GM12892 (cell line): ENCODE measurements at regions not wholly inside any gene's neighbourhood (a gene's known extent, or its start where the extent isn't known, plus 50 kb on each side); places are given as distances from the start of the nearest gene placed in this dataset.

Source experiments
- DNase-seq: peaks from one replicate; pipeline ENCODE4 v3.0.0; 2011; ENCODE audit not compliant: insufficient read length
- FAIRE-seq: peaks from 2 replicates; lab custom pipeline; 2011; peaks lifted over from hg19 to GRCh38; lab: Jason Lieb, UNC
- POLR2A ChIP-seq: IDR thresholded peaks from 2 replicates; pipeline ENCODE4 v1.6.1; 2011; ENCODE audit warnings: low read depth, low read length, control low read depth
- POLR2AphosphoS5 ChIP-seq: IDR thresholded peaks from 2 replicates; pipeline ENCODE4 v1.6.1; 2011; ENCODE audit warnings: low read depth, low read length, control low read depth
- TAF1 ChIP-seq: IDR thresholded peaks from 2 replicates; pipeline ENCODE4 v1.6.1; 2011; ENCODE audit warnings: low read depth, mild to moderate bottlenecking, control low read depth, low read length, borderline replicate concordance

- FAIRE-seq (no peak), DNase-seq (no peak)
- TF ChIP-seq TAF1, result no peak
- TF ChIP-seq POLR2A, result no peak
- TF ChIP-seq POLR2AphosphoS5, result no peak
Measured at GRCh38 chr5:4271193-4271592, 675.6 kb downstream of the IRX1 start.

GRCh38 chr5:4275232-4275631, 679.6 kb downstream of the IRX1 start:
- TF ChIP-seq POLR2AphosphoS5 (no peak), TAF1 (no peak), POLR2A (no peak)
- no peak for DNase-seq
- FAIRE-seq, result no peak

- DNase-seq (no peak), FAIRE-seq (no peak)
- TF ChIP-seq POLR2AphosphoS5 (no peak), POLR2A (no peak), TAF1 (no peak)
Measured at GRCh38 chr5:4294878-4295277, 699.2 kb downstream of the IRX1 start.

- TF ChIP-seq TAF1 (no peak), POLR2A (no peak), POLR2AphosphoS5 (no peak)
- DNase-seq, result no peak
- no peak for FAIRE-seq
Measured at GRCh38 chr5:4295663-4296339, 700.2 kb downstream of the IRX1 start.

- DNase-seq, result no peak
- FAIRE-seq, result no peak
- TF ChIP-seq POLR2A (no peak), POLR2AphosphoS5 (no peak), TAF1 (no peak)
Measured at GRCh38 chr5:4306057-4306456, 710.4 kb downstream of the IRX1 start.

GRCh38 chr5:4309026-4309425, 713.4 kb downstream of the IRX1 start:
- DNase-seq (no peak), FAIRE-seq (no peak)
- TF ChIP-seq POLR2A, result no peak
- no peak for TF ChIP-seq TAF1
- no peak for TF ChIP-seq POLR2AphosphoS5

GRCh38 chr5:4313138-4313537, 717.5 kb downstream of the IRX1 start:
- TF ChIP-seq TAF1, result no peak
- no peak for DNase-seq
- no peak for FAIRE-seq

GRCh38 chr5:4319478-4320128, 724.0 kb downstream of the IRX1 start:
- no peak for FAIRE-seq
- no peak for TF ChIP-seq POLR2AphosphoS5
- TF ChIP-seq TAF1, result no peak
- no peak for TF ChIP-seq POLR2A
- no peak for DNase-seq

GRCh38 chr5:4330327-4330726, 734.7 kb downstream of the IRX1 start:
- no peak for TF ChIP-seq POLR2A
- no peak for TF ChIP-seq POLR2AphosphoS5
- TF ChIP-seq TAF1, result no peak
- no peak for FAIRE-seq
- DNase-seq, result no peak

GRCh38 chr5:4335078-4335477, 739.4 kb downstream of the IRX1 start:
- FAIRE-seq, result no peak
- TF ChIP-seq TAF1, result no peak
- TF ChIP-seq POLR2AphosphoS5, result no peak
- TF ChIP-seq POLR2A, result no peak
- DNase-seq, result no peak

- no peak for FAIRE-seq
- TF ChIP-seq POLR2A (no peak), TAF1 (no peak), POLR2AphosphoS5 (no peak)
- no peak for DNase-seq
Measured at GRCh38 chr5:4337519-4337918, 741.9 kb downstream of the IRX1 start.

GRCh38 chr5:4339949-4340348, 744.3 kb downstream of the IRX1 start:
- DNase-seq (no peak), FAIRE-seq (no peak)
- TF ChIP-seq TAF1 (no peak), POLR2AphosphoS5 (no peak), POLR2A (no peak)

GRCh38 chr5:4345850-4346249, 750.2 kb downstream of the IRX1 start:
- TF ChIP-seq POLR2A (no peak), TAF1 (no peak), POLR2AphosphoS5 (no peak)
- FAIRE-seq (no peak), DNase-seq (no peak)
